ENCODE measurements at regions not wholly inside any gene's neighbourhood (a gene's known extent, or its start where the extent isn't known, plus 50 kb on each side); places are given as distances from the start of the nearest gene placed in this dataset.
A peak's percentile ranks its signal among the peaks of the same experiment; 100 is the strongest.

DNA sequence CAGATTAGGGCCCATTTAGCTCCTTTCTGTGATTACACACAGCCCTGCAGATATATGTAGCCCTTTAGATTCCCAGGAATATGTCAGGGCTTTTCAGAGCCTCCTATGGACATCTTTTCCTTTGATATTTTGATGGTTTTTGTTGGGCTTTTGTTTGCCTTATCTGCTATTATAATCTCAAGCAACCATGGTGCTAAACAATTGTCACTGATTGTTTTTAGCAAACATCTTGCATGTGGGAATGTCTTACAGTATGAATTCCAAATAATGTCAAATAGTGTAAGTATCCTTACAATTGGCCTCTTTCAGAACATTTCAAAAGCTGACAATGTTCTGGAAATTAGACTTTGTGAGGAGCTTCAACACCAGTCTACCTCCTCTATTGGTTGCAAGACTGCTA lies 333.6 kb upstream of the OPRM1 start:
- BruUV-seq (replicated peaks) = no TSS peak
- Histone ChIP-seq H3K9me3 (ENCODE audit: low read length) (peaks cover 66% of the 10 kb centered on the region), H3K4me1 (ENCODE audit: insufficient read depth, low read length) (no peaks in the 10 kb centered on the region), H3K9ac (ENCODE audit: insufficient read depth, low read depth, low read length) (no peak overlapping the region), H4K20me1 (ENCODE audit: insufficient read depth, low read length) (no peaks in the 10 kb centered on the region), H3K79me2 (ENCODE audit: insufficient read depth, low read length) (no peaks in the 10 kb centered on the region), H3K36me3 (replicated peaks in 1 of 2; ENCODE audit: control insufficient read depth in 1 of 2, insufficient read depth in 2 of 2, low read length in 2 of 2) (no peaks in the 10 kb centered on the region), H3K4me2 (ENCODE audit: low read depth, low read length) (no peak overlapping the region), H3K27ac (ENCODE audit: extremely low read length, insufficient read depth, low read length) (no peak overlapping the region), H3K4me3 (replicated peaks in 1 of 3; ENCODE audit: insufficient read depth in 1 of 3, low read depth in 2 of 3, low read length in 3 of 3) (no peak overlapping the region), H3K27me3 (ENCODE audit: control insufficient read depth in 1 of 2, insufficient read depth in 2 of 2, low read length in 2 of 2) (no peaks in the 10 kb centered on the region), H2AFZ (ENCODE audit: low read length) (no peak overlapping the region)
- DNase-seq (ENCODE audit: low spot score) = no peak
- no peak for FAIRE-seq
- ChIA-PET CTCF (ENCODE audit: low intra/inter-chr PET ratio, low total read pairs) (no interaction called here), POLR2A (no interaction called here)
- intact Hi-C loops (cut with micrococcal nuclease; ENCODE audit: unreplicated experiment) = no loop called here
- in situ Hi-C loops (cut with HindIII; ENCODE audit: extremely low pct_ligation_motif_present, low pct_unique_long_range_greater_than_20kb) = no loop called here
- peak; percentile 88; the same call in 1 of the 2 replicates for TF ChIP-seq ZNF432 (CRISPR knock-in tag; IDR thresholded peaks at IDR 0.05; ENCODE audit: borderline replicate concordance)
- TF ChIP-seq RORA (CRISPR knock-in tag; IDR thresholded peaks at IDR 0.05) = no peak
- TF ChIP-seq GTF2F1 (IDR thresholded peaks at IDR 0.05; ENCODE audit: low read length) = no peak
- no peak for ATAC-seq

DNA sequence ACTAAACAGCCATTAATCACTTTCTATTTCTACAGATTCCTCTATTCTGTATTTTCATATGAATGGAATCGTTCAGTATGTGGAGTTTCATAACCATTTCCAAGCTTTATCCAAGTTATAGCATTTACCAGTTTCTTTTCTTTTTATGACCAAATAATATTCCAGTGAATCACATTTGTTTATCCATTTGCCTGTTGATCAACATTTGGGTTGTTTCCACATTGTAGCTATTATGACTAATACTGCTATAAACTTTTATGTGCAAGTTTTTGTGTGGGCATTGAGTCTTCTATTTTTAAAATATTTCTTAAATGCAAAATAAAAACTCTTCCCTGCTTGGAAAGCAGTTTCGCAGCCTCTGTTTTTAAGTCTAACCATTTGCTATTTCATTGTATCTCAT lies 336.4 kb upstream of the OPRM1 start:
- Histone ChIP-seq H3K4me2 (ENCODE audit: low read depth, low read length) (no peak overlapping the region), H3K27me3 (ENCODE audit: control insufficient read depth in 1 of 2, insufficient read depth in 2 of 2, low read length in 2 of 2) (no peaks in the 10 kb centered on the region), H3K9me3 (ENCODE audit: low read length) (peaks cover 69% of the 10 kb centered on the region), H3K79me2 (ENCODE audit: insufficient read depth, low read length) (no peaks in the 10 kb centered on the region), H3K9ac (ENCODE audit: insufficient read depth, low read depth, low read length) (no peak overlapping the region), H2AFZ (ENCODE audit: low read length) (no peak overlapping the region), H3K36me3 (replicated peaks in 1 of 2; ENCODE audit: control insufficient read depth in 1 of 2, insufficient read depth in 2 of 2, low read length in 2 of 2) (no peaks in the 10 kb centered on the region), H3K27ac (ENCODE audit: extremely low read length, insufficient read depth, low read length) (no peak overlapping the region), H4K20me1 (ENCODE audit: insufficient read depth, low read length) (no peaks in the 10 kb centered on the region), H3K4me3 (replicated peaks in 1 of 3; ENCODE audit: insufficient read depth in 1 of 3, low read depth in 2 of 3, low read length in 3 of 3) (no peak overlapping the region), H3K4me1 (ENCODE audit: insufficient read depth, low read length) (no peaks in the 10 kb centered on the region)
- ATAC-seq (no peak), FAIRE-seq (no peak), DNase-seq (ENCODE audit: low spot score) (no peak)
- intact Hi-C loops (cut with micrococcal nuclease; ENCODE audit: unreplicated experiment) = no loop called here
- BruUV-seq (replicated peaks) = no TSS peak
- ChIA-PET CTCF (ENCODE audit: low intra/inter-chr PET ratio, low total read pairs) (no interaction called here), POLR2A (no interaction called here)
- TF ChIP-seq MAFF (IDR thresholded peaks at IDR 0.05; ENCODE audit: low read depth, low read length) = no peak
- TF ChIP-seq, protein P1, sequence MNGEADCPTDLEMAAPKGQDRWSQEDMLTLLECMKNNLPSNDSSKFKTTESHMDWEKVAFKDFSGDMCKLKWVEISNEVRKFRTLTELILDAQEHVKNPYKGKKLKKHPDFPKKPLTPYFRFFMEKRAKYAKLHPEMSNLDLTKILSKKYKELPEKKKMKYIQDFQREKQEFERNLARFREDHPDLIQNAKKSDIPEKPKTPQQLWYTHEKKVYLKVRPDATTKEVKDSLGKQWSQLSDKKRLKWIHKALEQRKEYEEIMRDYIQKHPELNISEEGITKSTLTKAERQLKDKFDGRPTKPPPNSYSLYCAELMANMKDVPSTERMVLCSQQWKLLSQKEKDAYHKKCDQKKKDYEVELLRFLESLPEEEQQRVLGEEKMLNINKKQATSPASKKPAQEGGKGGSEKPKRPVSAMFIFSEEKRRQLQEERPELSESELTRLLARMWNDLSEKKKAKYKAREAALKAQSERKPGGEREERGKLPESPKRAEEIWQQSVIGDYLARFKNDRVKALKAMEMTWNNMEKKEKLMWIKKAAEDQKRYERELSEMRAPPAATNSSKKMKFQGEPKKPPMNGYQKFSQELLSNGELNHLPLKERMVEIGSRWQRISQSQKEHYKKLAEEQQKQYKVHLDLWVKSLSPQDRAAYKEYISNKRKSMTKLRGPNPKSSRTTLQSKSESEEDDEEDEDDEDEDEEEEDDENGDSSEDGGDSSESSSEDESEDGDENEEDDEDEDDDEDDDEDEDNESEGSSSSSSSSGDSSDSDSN (CRISPR knock-in tag; IDR thresholded peaks at IDR 0.05) = no peak
- TF ChIP-seq, protein P2, sequence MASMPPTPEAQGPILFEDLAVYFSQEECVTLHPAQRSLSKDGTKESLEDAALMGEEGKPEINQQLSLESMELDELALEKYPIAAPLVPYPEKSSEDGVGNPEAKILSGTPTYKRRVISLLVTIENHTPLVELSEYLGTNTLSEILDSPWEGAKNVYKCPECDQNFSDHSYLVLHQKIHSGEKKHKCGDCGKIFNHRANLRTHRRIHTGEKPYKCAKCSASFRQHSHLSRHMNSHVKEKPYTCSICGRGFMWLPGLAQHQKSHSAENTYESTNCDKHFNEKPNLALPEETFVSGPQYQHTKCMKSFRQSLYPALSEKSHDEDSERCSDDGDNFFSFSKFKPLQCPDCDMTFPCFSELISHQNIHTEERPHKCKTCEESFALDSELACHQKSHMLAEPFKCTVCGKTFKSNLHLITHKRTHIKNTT (CRISPR knock-in tag; IDR thresholded peaks at IDR 0.05) = no peak
- no peak for TF ChIP-seq ZNF747 (CRISPR knock-in tag; IDR thresholded peaks at IDR 0.05; ENCODE audit: borderline replicate concordance)
- TF ChIP-seq THYN1 (CRISPR knock-in tag; IDR thresholded peaks at IDR 0.05; ENCODE audit: borderline replicate concordance, low read depth) = no peak
- TF ChIP-seq ZNF431 (CRISPR knock-in tag; IDR thresholded peaks at IDR 0.05; ENCODE audit: borderline replicate concordance, low read depth) = no peak
- TF ChIP-seq, protein P3, sequence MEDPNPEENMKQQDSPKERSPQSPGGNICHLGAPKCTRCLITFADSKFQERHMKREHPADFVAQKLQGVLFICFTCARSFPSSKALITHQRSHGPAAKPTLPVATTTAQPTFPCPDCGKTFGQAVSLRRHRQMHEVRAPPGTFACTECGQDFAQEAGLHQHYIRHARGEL (CRISPR knock-in tag; IDR thresholded peaks at IDR 0.05) = no peak
- in situ Hi-C loops (cut with HindIII; ENCODE audit: extremely low pct_ligation_motif_present, low pct_unique_long_range_greater_than_20kb) = no loop called here
- WGBS (ENCODE audit: low lambda C conversion rate) = 7% methylated on average over 2 of the region's 2 CpGs
